B cell (primary cell): ENCODE measurements at regions not wholly inside any gene's neighbourhood (a gene's known extent, or its start where the extent isn't known, plus 50 kb on each side); places are given as distances from the start of the nearest gene placed in this dataset.

Experiments used
- ATAC-seq: fragments of 200-7000 bp; cut with Tn5 transposase; one replicate; pipeline ENCODE4 v1.10.0; 2021; ENCODE audit warnings: low read depth, mild to moderate bottlenecking, moderate number of reproducible peaks, moderate library complexity
- CTCF ChIA-PET: fragments of 350-600 bp; sonication (Branson Sonifier 250); formaldehyde crosslinking; loops from one replicate; lab custom pipeline; 2021; ENCODE audit warnings: antibody characterized with exemption, inconsistent platforms; lab: Charles Lee
- POLR2A ChIA-PET: fragments of 350-600 bp; sonication (Branson Sonifier 250); formaldehyde crosslinking; loops from one replicate; lab custom pipeline; 2021; ENCODE audit warnings: antibody characterized with exemption; lab: Charles Lee
- DNase-seq: peaks from one replicate; pipeline ENCODE4 v3.0.0; 2013
- H2AFZ ChIP-seq: 2 replicates; pipeline ENCODE4 v1.6.1; 2012; ENCODE audit warnings: mild to moderate bottlenecking, low read depth, low read length; ENCODE audit not compliant: insufficient read depth, poor library complexity, severe bottlenecking
- H3K27ac ChIP-seq, 2 donors: 1 replicate in 1 of 2; 2 replicates in 1 of 2; pipeline ENCODE4 v1.5.1; 2012 to 2013; ENCODE audit warnings: low read length in 2 of 2, mild to moderate bottlenecking in 2 of 2, moderate library complexity in 1 of 2
- H3K27me3 ChIP-seq, 4 experiments: fragments of 200-600 bp in 1 of 4; sonication (generic) in 1 of 4; replicated peaks in 1 of 4; 1 replicate in 2 of 4; 2 replicates in 2 of 4; pipeline versions ENCODE4 v1.6.1 to v1.7.0; 2013 to 2016; ENCODE audit warnings: low read length in 3 of 4, mild to moderate bottlenecking in 2 of 4, mixed read lengths in 1 of 4, moderate library complexity in 1 of 4; ENCODE audit not compliant: insufficient read depth in 4 of 4, control insufficient read depth in 3 of 4; ENCODE audit errors: control extremely low read depth in 1 of 4
- H3K36me3 ChIP-seq, 2 experiments: replicated peaks in 1 of 2; 1 replicate in 1 of 2; 2 replicates in 1 of 2; pipeline versions ENCODE4 v1.6.1 to v1.7.1; 2013; ENCODE audit warnings: low read length in 1 of 2; ENCODE audit not compliant: insufficient read depth in 2 of 2, control insufficient read depth in 1 of 2; ENCODE audit errors: control extremely low read depth in 1 of 2, extremely low read depth in 1 of 2
- H3K4me1 ChIP-seq, 2 donors: fragments of 200-600 bp in 1 of 2; sonication (generic) in 1 of 2; 1 replicate in 1 of 2; 2 replicates in 1 of 2; pipeline versions ENCODE4 v1.5.1 to v1.6.1; 2013 to 2017; ENCODE audit warnings: low read length in 2 of 2; ENCODE audit not compliant: control insufficient read depth in 2 of 2, insufficient read depth in 2 of 2
- H3K4me2 ChIP-seq: replicated peaks from 2 replicates; pipeline ENCODE3; 2012; ENCODE audit warnings: mild to moderate bottlenecking, low read depth, low read length; ENCODE audit not compliant: poor library complexity, severe bottlenecking
- H3K4me3 ChIP-seq, 5 experiments: fragments of 200-600 bp in 1 of 5; sonication (generic) in 1 of 5; 1 replicate in 3 of 5; 2 replicates in 2 of 5; pipeline versions ENCODE4 v1.5.1 to v1.7.0; 2011 to 2016; ENCODE audit warnings: low read length in 4 of 5, mild to moderate bottlenecking in 4 of 5, low read depth in 2 of 5, control low read depth in 1 of 5, moderate library complexity in 1 of 5; ENCODE audit not compliant: insufficient read depth in 1 of 5; ENCODE audit errors: control extremely low read depth in 1 of 5, extremely low read depth in 1 of 5
- H3K79me2 ChIP-seq: fragments of 200-600 bp; sonication (generic); one replicate; pipeline ENCODE4 v1.6.0; 2016; ENCODE audit warnings: low read length; ENCODE audit not compliant: control insufficient read depth, insufficient read depth
- H3K9ac ChIP-seq: fragments of 200-600 bp; sonication (generic); 2 replicates; pipeline ENCODE4 v1.6.1; 2017; ENCODE audit warnings: mild to moderate bottlenecking, low read length, moderate library complexity
- H3K9me3 ChIP-seq, 3 donors: one replicate each; pipeline versions ENCODE4 v1.6.1 to v1.7.1; 2013; ENCODE audit warnings: low read length in 2 of 3; ENCODE audit not compliant: control insufficient read depth in 2 of 3, insufficient read depth in 1 of 3; ENCODE audit errors: control extremely low read depth in 1 of 3
- H4K20me1 ChIP-seq: 2 replicates; pipeline ENCODE4 v1.6.0; 2012; ENCODE audit warnings: mild to moderate bottlenecking, low read length; ENCODE audit not compliant: insufficient read depth, control insufficient read depth, poor library complexity, severe bottlenecking
- H3K27ac Mint-ChIP-seq: one replicate; pipeline ENCODE4 v1.8.0; 2021; ENCODE audit warnings: mixed read lengths
- H3K27me3 Mint-ChIP-seq: one replicate; pipeline ENCODE4 v1.8.0; 2021; ENCODE audit warnings: mixed read lengths
- H3K4me1 Mint-ChIP-seq: one replicate; pipeline ENCODE4 v1.8.0; 2021; ENCODE audit warnings: mixed read lengths
- H3K4me3 Mint-ChIP-seq: one replicate; pipeline ENCODE4 v1.8.0; 2021; ENCODE audit warnings: mixed read lengths
- H3K9me3 Mint-ChIP-seq: one replicate; pipeline ENCODE4 v1.8.0; 2022; ENCODE audit warnings: mixed read lengths; ENCODE audit not compliant: insufficient read depth
- EZH2 ChIP-seq: IDR thresholded peaks from 2 replicates; pipeline ENCODE4 v1.6.1; 2012; ENCODE audit warnings: borderline replicate concordance, low read depth, mild to moderate bottlenecking, moderate library complexity, low read length; ENCODE audit not compliant: insufficient read depth, poor library complexity, severe bottlenecking
- WGBS: methylation state at CpG from one replicate; pipeline ENCODE4 v1.1.5; 2013; ENCODE audit warnings: missing lambda C conversion rate; ENCODE audit not compliant: insufficient coverage; 5-methylcytosine and 5-hydroxymethylcytosine counted together
- intact Hi-C: fragments of 100-400 bp; cut with micrococcal nuclease; formaldehyde crosslinking; loops from one replicate; pipeline ENCODE4 v1.10.0; 2022
- TF ChIP-seq, protein P1 (sequence below): fragments of 200-600 bp; IDR thresholded peaks from one replicate; pipeline ENCODE4 v1.8.0; 2022; ENCODE audit warnings: antibody characterized with exemption, mild to moderate bottlenecking

DNA sequence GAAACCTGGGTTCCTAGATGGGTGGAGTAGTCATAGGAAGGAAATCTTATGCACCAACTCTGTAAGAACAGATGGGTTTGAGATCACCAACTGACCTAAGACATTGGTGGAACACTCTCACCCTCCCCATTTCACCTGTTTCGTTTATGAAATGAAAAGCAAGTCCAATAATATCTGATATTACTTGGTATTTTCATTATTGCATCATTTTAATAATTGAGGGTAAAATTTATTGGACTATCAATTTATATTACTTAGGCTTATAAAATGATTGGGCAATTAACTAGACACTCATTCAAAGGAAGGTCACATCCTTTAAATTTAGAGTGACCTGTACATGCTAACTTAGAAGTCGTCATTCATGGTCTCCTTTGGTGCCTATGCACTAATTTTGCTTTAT lies 503.9 kb downstream of the TAFA4 start:
- no peaks in the 10 kb centered on the region for H3K27me3 Mint-ChIP-seq
- POLR2A ChIA-PET, result no interaction called here
- Histone ChIP-seq H3K27ac (no peak overlapping the region), H3K9ac (no peak overlapping the region), H3K36me3 (no peaks in the 10 kb centered on the region), H3K79me2 (no peaks in the 10 kb centered on the region), H2AFZ (no peak overlapping the region), H3K4me1 (no peaks in the 10 kb centered on the region), H3K4me3 (no peak overlapping the region), H3K27me3 (no peaks in the 10 kb centered on the region), H3K4me2 (no peak overlapping the region), H4K20me1 (no peaks in the 10 kb centered on the region), H3K9me3 (no peaks in the 10 kb centered on the region)
- TF ChIP-seq, protein P1, sequence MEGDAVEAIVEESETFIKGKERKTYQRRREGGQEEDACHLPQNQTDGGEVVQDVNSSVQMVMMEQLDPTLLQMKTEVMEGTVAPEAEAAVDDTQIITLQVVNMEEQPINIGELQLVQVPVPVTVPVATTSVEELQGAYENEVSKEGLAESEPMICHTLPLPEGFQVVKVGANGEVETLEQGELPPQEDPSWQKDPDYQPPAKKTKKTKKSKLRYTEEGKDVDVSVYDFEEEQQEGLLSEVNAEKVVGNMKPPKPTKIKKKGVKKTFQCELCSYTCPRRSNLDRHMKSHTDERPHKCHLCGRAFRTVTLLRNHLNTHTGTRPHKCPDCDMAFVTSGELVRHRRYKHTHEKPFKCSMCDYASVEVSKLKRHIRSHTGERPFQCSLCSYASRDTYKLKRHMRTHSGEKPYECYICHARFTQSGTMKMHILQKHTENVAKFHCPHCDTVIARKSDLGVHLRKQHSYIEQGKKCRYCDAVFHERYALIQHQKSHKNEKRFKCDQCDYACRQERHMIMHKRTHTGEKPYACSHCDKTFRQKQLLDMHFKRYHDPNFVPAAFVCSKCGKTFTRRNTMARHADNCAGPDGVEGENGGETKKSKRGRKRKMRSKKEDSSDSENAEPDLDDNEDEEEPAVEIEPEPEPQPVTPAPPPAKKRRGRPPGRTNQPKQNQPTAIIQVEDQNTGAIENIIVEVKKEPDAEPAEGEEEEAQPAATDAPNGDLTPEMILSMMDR, result no peak
- no peak for TF ChIP-seq EZH2
- no peaks in the 10 kb centered on the region for H3K4me1 Mint-ChIP-seq
- no peak for DNase-seq
- no peak for ATAC-seq
- H3K27ac Mint-ChIP-seq, result no peak overlapping the region
- WGBS, result no CpG with 5 or more reads among the region's 2 CpGs
- CTCF ChIA-PET, result no interaction called here
- intact Hi-C loops, result no loop called here
- H3K9me3 Mint-ChIP-seq, result peaks cover 2% of the 10 kb centered on the region
- no peak overlapping the region for H3K4me3 Mint-ChIP-seq

DNA sequence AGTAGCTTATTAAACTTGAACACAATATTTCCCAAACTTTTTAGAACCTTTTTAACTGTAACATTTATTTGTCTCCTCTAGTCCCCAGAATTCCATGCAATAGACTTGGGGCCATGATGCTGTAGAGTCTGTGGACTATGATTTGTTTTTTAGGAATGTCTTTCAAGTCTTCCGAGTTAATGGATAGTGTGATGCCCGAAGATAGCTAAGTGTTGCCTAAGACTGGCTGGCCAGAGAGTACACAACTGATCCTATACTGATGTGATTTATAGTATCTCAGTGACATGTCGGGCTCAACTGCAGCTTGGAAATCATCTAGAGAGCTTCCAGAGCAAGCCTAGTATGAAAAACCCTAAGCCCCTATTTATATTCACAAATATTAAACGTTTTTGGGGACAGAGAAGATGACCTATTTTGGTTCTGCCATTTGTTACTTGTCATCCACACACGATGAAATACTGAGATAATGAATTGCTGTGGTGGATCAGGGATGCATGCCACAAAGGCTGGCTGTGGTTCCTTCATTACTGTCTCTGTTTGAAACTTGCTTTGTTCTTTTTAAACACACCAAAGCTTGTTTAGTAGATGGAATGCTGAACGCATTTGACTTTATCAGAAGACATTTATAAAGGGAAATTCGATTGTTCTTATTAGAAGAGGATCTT lies 507.4 kb downstream of the TAFA4 start:
- ChIA-PET POLR2A (no interaction called here), CTCF (no interaction called here)
- no peak overlapping the region for H3K27ac ChIP-seq
- H3K4me1 ChIP-seq, result no peaks in the 10 kb centered on the region
- no peak overlapping the region for H3K4me3 ChIP-seq
- 76% methylated on average over 4 of the region's 7 CpGs for WGBS
- H2AFZ ChIP-seq, result no peak overlapping the region
- H3K9me3 ChIP-seq, result no peaks in the 10 kb centered on the region
- Mint-ChIP-seq H3K4me1 (no peaks in the 10 kb centered on the region), H3K27ac (no peak overlapping the region), H3K9me3 (peaks cover 2% of the 10 kb centered on the region), H3K4me3 (no peak overlapping the region), H3K27me3 (no peaks in the 10 kb centered on the region)
- H3K79me2 ChIP-seq, result no peaks in the 10 kb centered on the region
- DNase-seq (no peak), ATAC-seq (no peak)
- H3K36me3 ChIP-seq, result no peaks in the 10 kb centered on the region
- no peak overlapping the region for H3K9ac ChIP-seq
- TF ChIP-seq, protein P1, result no peak
- TF ChIP-seq EZH2, result no peak
- no peaks in the 10 kb centered on the region for H4K20me1 ChIP-seq
- intact Hi-C loops, result no loop called here
- no peak overlapping the region for H3K4me2 ChIP-seq
- H3K27me3 ChIP-seq, result no peaks in the 10 kb centered on the region
